HepG2 (cell line): ENCODE measurements at regions not wholly inside any gene's neighbourhood (a gene's known extent, or its start where the extent isn't known, plus 50 kb on each side); places are given as distances from the start of the nearest gene placed in this dataset.

Experiments
- ATAC-seq: fragments of 200-7000 bp; cut with Tn5 transposase; 3 replicates; pipeline ENCODE4 v1.9.1; 2020; ENCODE audit warnings: mild to moderate bottlenecking, moderate library complexity
- BruUV-seq: library from RNA; stranded (reverse); fragments of 400-500 nt; replicated peaks from 2 replicates; lab custom pipeline; 2021; lab: Mats Ljungman, UMichigan
- CTCF ChIA-PET: fragments of 300-600 bp; formaldehyde crosslinking; extraction: SDS; loops from one replicate; lab custom pipeline; 2021; ENCODE audit warnings: low total read pairs, inconsistent platforms, low intra/inter-chr PET ratio; lab: Yijun Ruan, JAX
- POLR2A ChIA-PET: fragments of 350-600 bp; sonication (Branson Sonifier 250); formaldehyde crosslinking; loops from one replicate; lab custom pipeline; 2020; ENCODE audit warnings: antibody characterized with exemption, inconsistent platforms; lab: Yijun Ruan, JAX
- DNase-seq: peaks from one replicate; pipeline ENCODE4 v3.0.0-alpha.2; 2015; ENCODE audit warnings: low spot score
- FAIRE-seq: peaks from 3 replicates; lab custom pipeline; 2011; peaks lifted over from hg19 to GRCh38; lab: Jason Lieb, UNC
- H2AFZ ChIP-seq: one replicate; pipeline ENCODE4 v1.6.1; 2011; ENCODE audit warnings: low read length, inconsistent platforms
- H3K27ac ChIP-seq: fragments of 300-600 bp; 3 replicates; pipeline ENCODE4 v1.8.0; 2011; ENCODE audit warnings: mixed run types, mild to moderate bottlenecking, mixed read lengths, low read length, inconsistent platforms; ENCODE audit not compliant: insufficient read depth; ENCODE audit errors: extremely low read length
- H3K27me3 ChIP-seq, 2 experiments: fragments of 200-600 bp in 1 of 2; 2 replicates in 1 of 2; 3 replicates in 1 of 2; pipeline versions ENCODE4 v1.6.0 to v1.8.0; 2011; ENCODE audit warnings: low read length in 2 of 2, mild to moderate bottlenecking in 2 of 2, moderate library complexity in 2 of 2, inconsistent platforms in 1 of 2; ENCODE audit not compliant: insufficient read depth in 2 of 2, control insufficient read depth in 1 of 2
- H3K36me3 ChIP-seq, 2 experiments: fragments of 200-600 bp in 1 of 2; replicated peaks in 1 of 2; 2 replicates in 1 of 2; 3 replicates in 1 of 2; pipeline versions ENCODE4 v1.5.1 to v1.8.0; 2011; ENCODE audit warnings: low read length in 2 of 2, inconsistent platforms in 1 of 2; ENCODE audit not compliant: insufficient read depth in 2 of 2, control insufficient read depth in 1 of 2
- H3K4me1 ChIP-seq: 2 replicates; pipeline ENCODE4 v1.5.1; 2012; ENCODE audit warnings: low read length, inconsistent platforms; ENCODE audit not compliant: insufficient read depth
- H3K4me2 ChIP-seq: 2 replicates; pipeline ENCODE4 v1.6.0; 2011; ENCODE audit warnings: low read depth, low read length, inconsistent platforms
- H3K4me3 ChIP-seq, 3 experiments: fragments of 200-600 bp in 1 of 3; sonication (generic), shearing (Covaris generic) in 1 of 3; replicated peaks in 1 of 3; 2 replicates each; pipeline ENCODE4 v1.5.1; 2011 to 2016; ENCODE audit warnings: low read length in 3 of 3, inconsistent platforms in 2 of 3, low read depth in 2 of 3, mild to moderate bottlenecking in 2 of 3, control low read depth in 1 of 3, mixed read lengths in 1 of 3; ENCODE audit not compliant: insufficient read depth in 1 of 3
- H3K79me2 ChIP-seq: one replicate; pipeline ENCODE4 v1.6.1; 2011; ENCODE audit warnings: low read length, inconsistent platforms; ENCODE audit not compliant: insufficient read depth
- H3K9ac ChIP-seq: 2 replicates; pipeline ENCODE4 v1.6.0; 2011; ENCODE audit warnings: mild to moderate bottlenecking, low read depth, low read length, inconsistent platforms; ENCODE audit not compliant: insufficient read depth
- H3K9me3 ChIP-seq: 2 replicates; pipeline ENCODE4 v1.5.1; 2012; ENCODE audit warnings: mild to moderate bottlenecking, low read length
- H4K20me1 ChIP-seq: 2 replicates; pipeline ENCODE4 v1.6.0; 2011; ENCODE audit warnings: inconsistent platforms, mild to moderate bottlenecking, low read length, moderate library complexity; ENCODE audit not compliant: insufficient read depth
- ATAD3A ChIP-seq: sonication (generic); formaldehyde crosslinking; IDR thresholded peaks from 2 replicates; pipeline ENCODE4 v1.4.0; 2020; ENCODE audit warnings: missing genetic modification reagents
- CHD4 ChIP-seq: fragments of 200-600 bp; sonication (generic); IDR thresholded peaks from 2 replicates; pipeline ENCODE4 v1.7.0; 2017; ENCODE audit warnings: mild to moderate bottlenecking, low read length, borderline replicate concordance
- HBP1 ChIP-seq: IDR thresholded peaks from 2 replicates; pipeline ENCODE4 v1.6.1; 2016; ENCODE audit warnings: low read depth, control low read depth
- KAT8 ChIP-seq: IDR thresholded peaks from 2 replicates; pipeline ENCODE4 v1.6.1; 2016; ENCODE audit warnings: missing genetic modification reagents, missing compliant biosample characterization
- MYNN ChIP-seq: sonication (generic); formaldehyde crosslinking; IDR thresholded peaks from 2 replicates; pipeline ENCODE4 v1.4.0; 2020; ENCODE audit warnings: mild to moderate bottlenecking, low read depth, missing genetic modification reagents
- PAWR ChIP-seq: sonication (generic); formaldehyde crosslinking; IDR thresholded peaks from 2 replicates; pipeline ENCODE4 v1.4.0; 2020; ENCODE audit warnings: missing genetic modification reagents, mild to moderate bottlenecking, borderline replicate concordance
- RBM22 ChIP-seq: fragments of 200-400 bp; formaldehyde crosslinking; optimal IDR thresholded peaks from 2 replicates; pipeline ENCODE3; 2017; ENCODE audit warnings: mild to moderate bottlenecking, low read length, moderate library complexity
- SRSF1 ChIP-seq: fragments of 200-400 bp; formaldehyde crosslinking; optimal IDR thresholded peaks from 2 replicates; pipeline ENCODE3; 2017; ENCODE audit warnings: mild to moderate bottlenecking, low read depth, low read length, moderate library complexity
- TBL1XR1 ChIP-seq: fragments of 150-350 bp; IDR thresholded peaks from 2 replicates; pipeline ENCODE4 v1.6.1; 2014; ENCODE audit warnings: borderline replicate concordance, low read length; ENCODE audit not compliant: partially characterized antibody
- ZMYM2 ChIP-seq: sonication (generic); formaldehyde crosslinking; IDR thresholded peaks from 2 replicates; pipeline ENCODE4 v1.8.0; 2022; ENCODE audit warnings: mild to moderate bottlenecking, missing genetic modification reagents
- ZNF253 ChIP-seq: sonication (generic); formaldehyde crosslinking; IDR thresholded peaks from 2 replicates; pipeline ENCODE4 v1.8.0; 2022; ENCODE audit warnings: mild to moderate bottlenecking, missing genetic modification reagents, borderline replicate concordance
- ZXDC ChIP-seq: sonication (generic); formaldehyde crosslinking; IDR thresholded peaks from 2 replicates; pipeline ENCODE4 v1.5.0; 2020; ENCODE audit warnings: mild to moderate bottlenecking, missing genetic modification reagents
- WGBS: methylation state at CpG from one replicate; pipeline ENCODE4 v1.1.6; 2017; ENCODE audit warnings: low lambda C conversion rate; 5-methylcytosine and 5-hydroxymethylcytosine counted together
- in situ Hi-C: cut with HindIII; loops from 2 replicates; pipeline ENCODE4 v1.10.0; 2017; ENCODE audit warnings: low pct_unique_long_range_greater_than_20kb; ENCODE audit not compliant: extremely low pct_ligation_motif_present
- intact Hi-C: fragments of 100-400 bp; cut with micrococcal nuclease; formaldehyde crosslinking; loops from one replicate; pipeline ENCODE4 v1.10.0; 2022; ENCODE audit not compliant: unreplicated experiment
- TF ChIP-seq, protein P1 (sequence below): sonication (generic); formaldehyde crosslinking; IDR thresholded peaks from 2 replicates; pipeline ENCODE4 v1.8.0; 2022; ENCODE audit warnings: mild to moderate bottlenecking, missing genetic modification reagents

DNA sequence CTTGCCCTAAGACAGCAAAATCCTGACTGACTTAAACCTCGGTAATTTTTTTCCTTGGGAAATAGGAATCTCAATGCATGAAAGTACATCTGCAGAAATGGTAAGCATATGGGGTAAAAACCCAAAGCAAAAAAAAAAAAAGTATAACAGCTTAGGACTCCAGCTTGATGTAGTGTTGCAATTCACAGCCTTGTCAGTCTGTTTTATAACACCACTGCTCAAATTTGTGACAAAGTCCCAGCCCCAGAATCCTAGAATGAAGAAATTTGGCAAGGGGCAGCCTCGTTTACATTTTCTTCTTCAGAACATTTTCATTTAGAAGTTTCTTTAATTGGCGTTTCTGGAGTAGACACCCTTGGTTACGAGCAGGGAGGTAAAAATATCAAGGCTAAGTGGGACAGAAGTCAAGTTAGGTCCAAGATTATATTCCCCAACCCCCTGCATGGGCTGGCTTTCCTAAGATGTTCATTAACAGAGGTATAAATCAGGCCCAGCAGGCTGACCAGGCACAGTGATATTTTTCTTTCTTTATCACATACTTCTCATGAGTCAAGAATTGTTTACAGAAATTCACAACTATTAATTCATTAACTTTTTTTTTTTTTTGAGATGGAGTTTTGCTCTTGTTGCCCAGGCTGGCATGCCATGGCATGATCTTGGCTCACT is 424.0 kb downstream of the RMST start:
- TF ChIP-seq HBP1 (CRISPR knock-in tag) (no peak), ZMYM2 (CRISPR knock-in tag) (no peak), KAT8 (CRISPR knock-in tag) (no peak), RBM22 (no peak), CHD4 (no peak), TBL1XR1 (no peak), ZNF253 (CRISPR knock-in tag) (no peak), SRSF1 (no peak), MYNN (no peak), PAWR (no peak), ZXDC (CRISPR knock-in tag) (no peak), ATAD3A (no peak)
- TF ChIP-seq, protein P1, sequence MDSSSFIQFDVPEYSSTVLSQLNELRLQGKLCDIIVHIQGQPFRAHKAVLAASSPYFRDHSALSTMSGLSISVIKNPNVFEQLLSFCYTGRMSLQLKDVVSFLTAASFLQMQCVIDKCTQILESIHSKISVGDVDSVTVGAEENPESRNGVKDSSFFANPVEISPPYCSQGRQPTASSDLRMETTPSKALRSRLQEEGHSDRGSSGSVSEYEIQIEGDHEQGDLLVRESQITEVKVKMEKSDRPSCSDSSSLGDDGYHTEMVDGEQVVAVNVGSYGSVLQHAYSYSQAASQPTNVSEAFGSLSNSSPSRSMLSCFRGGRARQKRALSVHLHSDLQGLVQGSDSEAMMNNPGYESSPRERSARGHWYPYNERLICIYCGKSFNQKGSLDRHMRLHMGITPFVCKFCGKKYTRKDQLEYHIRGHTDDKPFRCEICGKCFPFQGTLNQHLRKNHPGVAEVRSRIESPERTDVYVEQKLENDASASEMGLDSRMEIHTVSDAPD (CRISPR knock-in tag): no peak
- Histone ChIP-seq H4K20me1 (no peaks in the 10 kb centered on the region), H3K27ac (no peak overlapping the region), H3K9me3 (no peaks in the 10 kb centered on the region), H3K79me2 (no peaks in the 10 kb centered on the region), H3K4me3 (no peak overlapping the region), H3K4me2 (no peak overlapping the region), H2AFZ (no peak overlapping the region), H3K9ac (no peak overlapping the region), H3K27me3 (no peaks in the 10 kb centered on the region; a peak in 1 of 5 replicates), H3K4me1 (no peaks in the 10 kb centered on the region), H3K36me3 (no peaks in the 10 kb centered on the region)
- CTCF ChIA-PET: no interaction called here
- DNase-seq: no peak
- no TSS peak for BruUV-seq
- in situ Hi-C loops (no loop called here), intact Hi-C loops (no loop called here)
- no peak for FAIRE-seq
- WGBS: 0% methylated on average over 4 of the region's 4 CpGs
- POLR2A ChIA-PET: no interaction called here
- no peak for ATAC-seq
